ENCODE measurements at regions not wholly inside any gene's neighbourhood (a gene's known extent, or its start where the extent isn't known, plus 50 kb on each side); places are given as distances from the start of the nearest gene placed in this dataset.
"Not testable (repeated sequence)": the region's sequence is repeated elsewhere in the genome, so short reads cannot be mapped to it uniquely, and the experiment has no call there.

- WGBS, 2 donors, result 36 to 53% methylated on average over 3 of the region's 3 CpGs
- no peak overlapping the region for H3K4me3 ChIP-seq (ENCODE audit: low read depth, poor library complexity, severe bottlenecking)
- peak in 1 of 2 donors; percentile 41 for DNase-seq (ENCODE audit: low spot score in 2 of 2)
- TF ChIP-seq CTCF (IDR thresholded peaks at IDR 0.05), result no peak
- TF ChIP-seq POLR2A (IDR thresholded peaks at IDR 0.05), result no peak
- intact Hi-C loops (cut with DNase I; ENCODE audit: low total_unique reads), result no loop called here
These were observed 142.9 kb upstream of the KITLG start for GRCh38 chr12:88723219-88723618.

- TF ChIP-seq POLR2A (IDR thresholded peaks at IDR 0.05) (no peak), CTCF (IDR thresholded peaks at IDR 0.05) (no peak)
- WGBS, 2 donors, result 44 to 46% methylated on average over 5 of the region's 5 CpGs
- no peak for DNase-seq (ENCODE audit: low spot score in 2 of 2)
- H3K4me3 ChIP-seq (ENCODE audit: low read depth, poor library complexity, severe bottlenecking), result no peak overlapping the region
- intact Hi-C loops (cut with DNase I; ENCODE audit: low total_unique reads), result no loop called here
These were observed 140.7 kb upstream of the KITLG start for GRCh38 chr12:88720785-88721650.

- intact Hi-C loops (cut with DNase I; ENCODE audit: low total_unique reads), result no loop called here
- DNase-seq (ENCODE audit: low spot score in 2 of 2), result no peak
- H3K4me3 ChIP-seq (ENCODE audit: low read depth, poor library complexity, severe bottlenecking), result no peak overlapping the region
- TF ChIP-seq CTCF (IDR thresholded peaks at IDR 0.05) (no peak), POLR2A (IDR thresholded peaks at IDR 0.05) (no peak)
These were observed 140.0 kb upstream of the KITLG start for GRCh38 chr12:88720231-88720630.

DNA sequence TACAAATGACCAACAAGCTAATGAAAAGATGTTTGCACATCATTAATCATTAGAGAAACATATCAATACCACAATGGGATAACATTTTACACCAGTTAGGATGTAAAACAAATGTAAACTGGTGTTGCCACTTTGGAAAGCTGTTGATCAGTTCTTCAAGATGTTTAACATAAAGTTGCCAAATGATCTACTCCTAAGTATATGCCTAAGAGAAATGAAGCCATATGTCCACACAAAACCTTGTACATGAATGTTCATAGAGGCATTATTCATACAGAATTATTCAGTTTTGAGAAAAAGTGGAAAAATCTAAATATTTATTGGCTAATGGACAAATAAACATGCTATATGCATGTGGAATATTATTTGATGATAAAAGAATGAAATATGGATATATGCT, 136.9 kb upstream of the KITLG start:
- no peak overlapping the region for H3K4me3 ChIP-seq (ENCODE audit: low read depth, poor library complexity, severe bottlenecking)
- intact Hi-C loops (cut with DNase I; ENCODE audit: low total_unique reads), result no loop called here
- DNase-seq (ENCODE audit: low spot score in 2 of 2), result no peak
- TF ChIP-seq POLR2A (IDR thresholded peaks at IDR 0.05) (no peak), CTCF (IDR thresholded peaks at IDR 0.05) (no peak)

DNA sequence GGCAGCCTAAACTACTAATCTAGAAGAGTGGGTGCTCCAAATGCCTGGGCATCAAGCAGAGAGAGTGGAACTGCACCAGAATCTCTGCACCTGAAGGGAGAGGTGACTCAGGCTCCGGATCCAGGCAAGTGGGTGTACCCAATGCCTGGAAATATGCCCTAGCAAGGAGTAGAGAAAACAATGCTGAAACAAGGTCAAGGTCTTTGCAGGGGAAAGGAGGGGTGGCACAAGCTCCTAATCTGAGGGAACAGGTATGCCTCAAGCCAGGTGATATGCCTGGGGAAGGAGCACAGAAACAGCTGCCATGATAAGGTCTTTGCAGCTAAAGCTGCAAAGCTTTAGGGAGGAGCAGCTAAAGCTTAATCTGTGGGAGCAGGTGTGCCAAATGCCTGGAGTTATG, 136.0 kb upstream of the KITLG start:
- no peak for DNase-seq (ENCODE audit: low spot score in 2 of 2)
- TF ChIP-seq CTCF (IDR thresholded peaks at IDR 0.05) (no peak), POLR2A (IDR thresholded peaks at IDR 0.05) (no peak)
- H3K4me3 ChIP-seq (ENCODE audit: low read depth, poor library complexity, severe bottlenecking), result no peak overlapping the region
- intact Hi-C loops (cut with DNase I; ENCODE audit: low total_unique reads), result no loop called here
- WGBS, 2 donors, result 50 to 67% methylated on average over 1 of the region's 1 CpG

DNA sequence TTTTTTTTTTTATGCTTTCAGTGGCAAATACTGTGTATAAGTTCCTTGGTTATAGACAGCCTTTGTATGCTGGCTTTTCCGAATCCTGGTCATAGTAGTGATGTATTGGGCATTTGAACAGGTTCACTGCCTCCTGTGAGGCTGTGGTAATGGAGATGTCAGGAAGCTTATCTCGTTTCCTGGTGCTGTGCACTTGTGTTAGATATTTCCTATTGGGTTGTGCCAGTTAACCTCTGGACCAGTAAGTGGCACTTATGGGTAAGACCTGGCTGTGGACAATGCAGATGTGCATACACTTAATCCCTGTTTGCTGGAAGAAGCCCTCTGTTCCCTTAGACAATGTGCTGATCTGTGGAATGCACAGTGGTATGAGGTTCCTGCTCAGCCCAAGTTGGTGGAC, 135.4 kb upstream of the KITLG start:
- H3K4me3 ChIP-seq (ENCODE audit: low read depth, poor library complexity, severe bottlenecking), result no peak overlapping the region
- no peak for TF ChIP-seq POLR2A (IDR thresholded peaks at IDR 0.05)
- no peak for TF ChIP-seq CTCF (IDR thresholded peaks at IDR 0.05)
- intact Hi-C loops (cut with DNase I; ENCODE audit: low total_unique reads), result no loop called here
- DNase-seq (ENCODE audit: low spot score in 2 of 2), result no peak
- 74 to 75% methylated on average over 2 of the region's 2 CpGs for WGBS, 2 donors

DNA sequence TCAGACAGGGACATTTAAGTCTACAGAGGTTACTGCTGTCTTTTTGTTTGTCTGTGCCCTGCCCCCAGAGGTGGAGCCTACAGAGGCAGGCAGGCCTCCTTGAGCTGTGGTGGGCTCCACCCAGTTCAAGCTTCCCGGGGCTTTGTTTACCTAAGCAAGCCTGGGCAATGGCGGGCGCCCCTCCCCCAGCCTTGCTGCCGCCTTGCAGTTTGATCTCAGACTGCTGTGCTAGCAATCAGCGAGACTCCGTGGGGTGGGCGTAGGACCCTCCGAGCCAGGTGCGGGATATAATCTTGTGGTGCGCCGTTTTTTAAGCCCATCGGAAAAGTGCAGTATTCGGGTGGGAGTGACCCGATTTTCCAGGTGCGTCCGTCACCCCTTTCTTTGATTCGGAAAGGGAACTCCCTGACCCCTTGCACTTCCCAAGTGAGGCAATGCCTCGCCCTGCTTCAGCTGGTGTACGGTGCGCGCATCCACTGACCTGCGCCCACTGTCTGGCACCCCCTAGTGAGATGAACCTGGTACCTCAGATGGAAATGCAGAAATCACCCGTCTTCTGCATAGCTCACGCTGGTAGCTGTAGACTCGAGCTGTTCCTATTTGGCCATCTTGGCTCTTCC, 134.1 kb upstream of the KITLG start:
- WGBS, 2 donors, result 90 to 97% methylated on average over 24 to 25 of the region's 25 CpGs
- intact Hi-C loops (cut with DNase I; ENCODE audit: low total_unique reads); H3K4me3 ChIP-seq (ENCODE audit: low read depth, poor library complexity, severe bottlenecking); DNase-seq (ENCODE audit: low spot score in 2 of 2): not testable (repeated sequence)

Measured in lower leg skin (tissue), 4 donors.